ENCODE measurements at regions not wholly inside any gene's neighbourhood (a gene's known extent, or its start where the extent isn't known, plus 50 kb on each side); places are given as distances from the start of the nearest gene placed in this dataset.

DNA sequence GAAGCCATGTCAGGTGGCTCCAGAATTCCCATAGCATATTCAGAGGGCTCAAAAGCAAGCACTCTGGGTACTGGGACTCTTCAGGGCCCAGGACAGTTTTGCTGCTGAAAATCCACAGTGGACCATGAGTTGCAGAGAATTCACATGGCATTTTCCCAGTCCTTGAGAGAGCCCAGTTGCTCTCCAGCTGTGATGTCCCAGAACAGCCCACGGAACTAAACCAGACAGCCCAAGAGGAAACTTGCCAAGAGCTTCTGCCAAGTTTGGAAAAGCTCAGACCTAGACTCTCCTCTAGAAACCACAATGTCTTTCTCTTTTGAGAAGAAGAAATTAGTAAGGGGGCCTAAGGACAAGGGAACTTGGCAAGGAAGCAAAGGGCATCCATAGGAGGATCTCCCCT, 69.4 kb downstream of the RGS2 start:
- TF ChIP-seq ZNF274 (IDR thresholded peaks at IDR 0.05; ENCODE audit: low read depth, low read length): no peak
- no peak for TF ChIP-seq YY1 (IDR thresholded peaks at IDR 0.05; ENCODE audit: insufficient read depth, insufficient read length)
- TF ChIP-seq SUZ12 (IDR thresholded peaks at IDR 0.05; ENCODE audit: extremely low read depth, insufficient read depth, insufficient read length): no peak
